ENCODE measurements at regions not wholly inside any gene's neighbourhood (a gene's known extent, or its start where the extent isn't known, plus 50 kb on each side); places are given as distances from the start of the nearest gene placed in this dataset.

DNA sequence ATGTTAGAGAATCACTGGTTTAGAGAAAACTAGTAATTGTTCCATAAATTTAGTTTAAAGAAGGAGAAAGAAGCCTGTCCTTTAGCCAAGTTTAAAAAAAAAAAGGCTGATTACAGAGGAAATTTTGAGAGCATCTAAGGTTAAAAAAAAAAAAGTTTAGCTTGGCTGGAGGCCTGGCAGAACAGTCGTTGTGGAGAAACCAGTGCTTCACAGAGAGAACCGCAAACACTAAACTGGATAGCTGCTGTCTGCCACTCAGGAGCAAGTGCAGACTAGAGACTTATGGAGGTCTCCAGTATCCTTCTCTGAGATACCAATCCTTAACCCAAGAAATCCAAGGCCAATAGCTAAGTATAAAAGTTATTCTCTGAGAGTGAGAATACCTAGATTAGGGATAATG is 84.8 kb upstream of the ANKRD28 start:
- Histone ChIP-seq H3K36me3 (no peaks in the 10 kb centered on the region), H3K9me3 (no peaks in the 10 kb centered on the region), H3K27me3 (no peaks in the 10 kb centered on the region), H3K27ac (no peak overlapping the region), H3K4me3 (no peak overlapping the region), H3K4me1 (peaks cover 0 to 14% (median 4%) of the 10 kb centered on the region in 4 donors)
- no peak for TF ChIP-seq CTCF (IDR thresholded peaks at IDR 0.05)
- DNase-seq: no peak
- intact Hi-C loops (cut with DNase I; ENCODE audit: low total_unique reads): no loop called here

DNA sequence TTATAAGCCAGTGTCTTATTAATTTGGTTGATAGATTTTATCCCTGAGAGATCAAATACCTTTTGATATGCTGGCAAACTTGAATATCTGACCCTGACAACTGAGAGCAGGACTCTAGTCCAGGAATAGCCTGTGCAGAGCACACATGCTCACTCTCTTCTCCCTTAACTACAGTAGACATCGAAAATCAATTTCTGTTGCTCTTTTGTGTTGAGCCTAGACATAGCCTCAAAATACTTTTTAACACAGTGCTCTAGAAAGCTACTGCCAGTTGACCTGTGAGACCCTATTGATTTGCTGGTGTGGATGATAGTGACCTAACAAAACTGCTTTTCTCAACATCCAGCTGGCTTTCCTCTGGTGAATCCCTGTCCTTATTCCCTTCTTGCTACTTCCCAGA is 86.4 kb upstream of the ANKRD28 start:
- Histone ChIP-seq H3K4me1 (peaks cover 0 to 14% (median 4%) of the 10 kb centered on the region in 4 donors), H3K4me3 (no peak overlapping the region), H3K36me3 (no peaks in the 10 kb centered on the region), H3K9me3 (no peaks in the 10 kb centered on the region), H3K27me3 (no peaks in the 10 kb centered on the region), H3K27ac (no peak overlapping the region)
- intact Hi-C loops (cut with DNase I; ENCODE audit: low total_unique reads): no loop called here
- no peak for DNase-seq
- TF ChIP-seq CTCF (IDR thresholded peaks at IDR 0.05): no peak

DNA sequence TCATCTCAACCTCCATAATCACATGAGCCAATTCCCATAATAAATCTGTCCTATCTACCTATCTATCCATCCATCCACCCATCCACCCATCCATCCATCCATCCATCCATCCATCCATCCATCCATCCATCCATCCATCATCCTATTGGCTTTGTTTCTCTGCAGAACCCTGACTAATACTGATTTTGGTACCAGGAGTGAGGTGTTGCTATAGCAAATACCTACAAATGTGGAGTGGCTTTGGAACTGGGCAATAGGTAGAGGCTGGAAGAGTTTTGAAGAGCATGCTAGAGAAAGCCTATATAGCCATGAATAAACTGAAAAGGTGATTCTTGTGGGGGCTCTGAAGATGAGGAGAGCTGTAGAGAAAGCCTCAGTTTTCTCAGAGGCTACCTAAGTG is 88.7 kb upstream of the ANKRD28 start:
- intact Hi-C loops (cut with DNase I; ENCODE audit: low total_unique reads): no loop called here
- Histone ChIP-seq H3K4me1 (peaks cover 0 to 14% (median 4%) of the 10 kb centered on the region in 4 donors), H3K27ac (no peak overlapping the region), H3K9me3 (no peaks in the 10 kb centered on the region), H3K4me3 (no peak overlapping the region), H3K27me3 (no peaks in the 10 kb centered on the region), H3K36me3 (no peaks in the 10 kb centered on the region)
- DNase-seq: no peak
- TF ChIP-seq CTCF (IDR thresholded peaks at IDR 0.05): no peak

DNA sequence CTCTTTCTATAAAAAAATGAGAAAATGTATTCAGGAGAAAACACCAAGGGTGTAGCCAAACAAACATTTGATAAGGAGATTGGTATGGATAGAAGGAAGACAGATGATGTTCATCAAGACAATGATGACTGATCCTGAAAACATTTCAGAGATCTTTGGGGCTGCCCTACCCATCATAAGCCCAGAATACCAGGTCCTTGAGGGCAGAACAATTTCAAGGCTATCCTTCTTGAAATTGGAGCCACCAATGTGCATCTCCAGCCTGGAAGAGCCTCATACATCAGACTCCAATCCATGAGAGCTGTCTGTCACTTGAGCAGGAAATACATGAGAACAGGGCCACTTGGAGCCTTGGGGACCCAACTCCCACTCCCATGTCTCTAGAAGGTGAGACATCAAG is 89.5 kb upstream of the ANKRD28 start:
- no peak overlapping the region for H3K27ac ChIP-seq
- peaks cover 0 to 10% (median 2%) of the 10 kb centered on the region in 4 donors for H3K4me1 ChIP-seq
- no peaks in the 10 kb centered on the region for H3K27me3 ChIP-seq
- no peak overlapping the region for H3K4me3 ChIP-seq
- H3K36me3 ChIP-seq: no peaks in the 10 kb centered on the region
- intact Hi-C loops (cut with DNase I; ENCODE audit: low total_unique reads): no loop called here
- H3K9me3 ChIP-seq: no peaks in the 10 kb centered on the region
- no peak for DNase-seq
- TF ChIP-seq CTCF (IDR thresholded peaks at IDR 0.05): no peak

DNA sequence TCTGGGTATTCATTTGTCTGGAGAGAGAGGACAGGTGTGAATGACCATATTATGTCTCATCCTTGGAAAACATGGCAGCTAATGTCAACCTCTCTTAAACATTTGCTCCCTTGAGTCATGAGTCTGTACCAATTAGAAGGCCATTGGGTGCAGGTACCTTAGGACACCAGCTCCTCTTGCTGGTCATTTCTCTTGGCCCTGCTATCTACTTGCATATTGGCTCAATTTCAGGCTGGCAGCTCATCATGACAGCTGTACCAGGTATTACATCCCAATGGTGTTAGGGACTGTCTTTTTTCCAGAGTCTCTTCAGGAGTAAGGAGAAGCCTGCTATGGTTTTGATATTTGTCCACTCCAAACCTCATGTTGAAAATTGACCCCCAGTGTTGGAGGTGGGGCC is 92.2 kb upstream of the ANKRD28 start:
- intact Hi-C loops (cut with DNase I; ENCODE audit: low total_unique reads): no loop called here
- H3K9me3 ChIP-seq: no peaks in the 10 kb centered on the region
- no peaks in the 10 kb centered on the region for H3K36me3 ChIP-seq
- H3K4me1 ChIP-seq: peaks cover 4 to 26% (median 10%) of the 10 kb centered on the region in 4 donors
- H3K27me3 ChIP-seq: no peaks in the 10 kb centered on the region
- H3K27ac ChIP-seq: no peak overlapping the region
- DNase-seq: no peak
- no peak for TF ChIP-seq CTCF (IDR thresholded peaks at IDR 0.05)
- H3K4me3 ChIP-seq: no peak overlapping the region
